IMR-90 (cell line): ENCODE measurements at regions not wholly inside any gene's neighbourhood (a gene's known extent, or its start where the extent isn't known, plus 50 kb on each side); places are given as distances from the start of the nearest gene placed in this dataset.

ENCODE experiments used
- ATAC-seq: fragments of 200-7000 bp; cut with Tn5 transposase; 2 replicates; pipeline ENCODE4 v1.9.1; 2020; ENCODE audit warnings: low read depth, mild to moderate bottlenecking, moderate library complexity
- BruUV-seq: library from RNA; stranded (reverse); fragments of 400-500 nt; replicated peaks from 2 replicates; lab custom pipeline; 2021; lab: Mats Ljungman, UMichigan
- CTCF ChIA-PET: fragments of 300-600 bp; formaldehyde crosslinking; extraction: SDS; loops from one replicate; lab custom pipeline; 2021; ENCODE audit warnings: antibody characterized with exemption; lab: Yijun Ruan, JAX
- POLR2A ChIA-PET: fragments of 300-600 bp; sonication (Branson Sonifier 250); formaldehyde crosslinking; loops from one replicate; lab custom pipeline; 2022; ENCODE audit warnings: antibody characterized with exemption; ENCODE audit not compliant: unreplicated experiment; lab: Charles Lee
- DNase-seq: peaks from one replicate; pipeline ENCODE4 v3.0.0; 2013
- H2AFZ ChIP-seq: replicated peaks from 2 replicates; pipeline ENCODE3; 2013; ENCODE audit warnings: low read length, mild to moderate bottlenecking; ENCODE audit not compliant: poor library complexity
- H2AK5ac ChIP-seq: 2 replicates; pipeline ENCODE4 v1.6.1; 2013; ENCODE audit warnings: low read depth, low read length, inconsistent platforms
- H2AK9ac ChIP-seq: replicated peaks from 2 replicates; pipeline ENCODE3; 2013; ENCODE audit warnings: mild to moderate bottlenecking, low read depth, low read length, moderate library complexity; ENCODE audit not compliant: poor library complexity
- H2BK120ac ChIP-seq: 2 replicates; pipeline ENCODE4 v1.6.1; 2013; ENCODE audit warnings: low read depth, low read length, inconsistent platforms
- H2BK15ac ChIP-seq: 3 replicates; pipeline ENCODE4 v1.6.1; 2013; ENCODE audit warnings: low read depth, low read length, inconsistent platforms
- H2BK20ac ChIP-seq: 2 replicates; pipeline ENCODE4 v1.6.1; 2013; ENCODE audit warnings: low read depth, mild to moderate bottlenecking, inconsistent platforms, low read length, moderate library complexity
- H2BK5ac ChIP-seq: 2 replicates; pipeline ENCODE4 v1.6.1; 2013; ENCODE audit warnings: mild to moderate bottlenecking, low read depth, low read length, inconsistent platforms; ENCODE audit not compliant: poor library complexity, severe bottlenecking
- H3K14ac ChIP-seq: replicated peaks from 2 replicates; pipeline ENCODE4 v1.6.1; 2013; ENCODE audit warnings: low read depth, low read length, inconsistent platforms
- H3K18ac ChIP-seq: 2 replicates; pipeline ENCODE4 v1.6.1; 2013; ENCODE audit warnings: low read depth, low read length, control low read depth
- H3K23ac ChIP-seq: 2 replicates; pipeline ENCODE4 v1.6.1; 2013; ENCODE audit warnings: low read depth, low read length, inconsistent platforms
- H3K27ac ChIP-seq: 2 replicates; pipeline ENCODE4 v1.5.1; 2013; ENCODE audit warnings: mild to moderate bottlenecking, control low read depth, low read length; ENCODE audit not compliant: insufficient read depth
- H3K27me3 ChIP-seq: 2 replicates; pipeline ENCODE4 v1.6.1; 2013; ENCODE audit warnings: low read length; ENCODE audit not compliant: control insufficient read depth, insufficient read depth
- H3K36me3 ChIP-seq: 2 replicates; pipeline ENCODE4 v1.6.1; 2013; ENCODE audit warnings: low read length, mixed read lengths; ENCODE audit not compliant: control insufficient read depth, insufficient read depth
- H3K4ac ChIP-seq: 2 replicates; pipeline ENCODE4 v1.6.1; 2013; ENCODE audit warnings: low read depth, low read length, inconsistent platforms
- H3K4me1 ChIP-seq: 2 replicates; pipeline ENCODE4 v1.6.1; 2013; ENCODE audit warnings: low read length, mixed read lengths; ENCODE audit not compliant: control insufficient read depth, insufficient read depth
- H3K4me2 ChIP-seq: 2 replicates; pipeline ENCODE4 v1.6.1; 2013; ENCODE audit warnings: low read depth, mild to moderate bottlenecking, control low read depth, low read length, moderate library complexity
- H3K4me3 ChIP-seq: 2 replicates; pipeline ENCODE4 v1.5.1; 2013; ENCODE audit warnings: low read depth, mild to moderate bottlenecking, control low read depth, low read length, moderate library complexity; ENCODE audit not compliant: insufficient read depth
- H3K56ac ChIP-seq: 2 replicates; pipeline ENCODE4 v1.6.1; 2013; ENCODE audit warnings: low read length, inconsistent platforms; ENCODE audit not compliant: insufficient read depth; ENCODE audit errors: extremely low read depth
- H3K79me1 ChIP-seq, 2 experiments: 2 replicates each; pipeline ENCODE4 v1.6.1; 2013; ENCODE audit warnings: low read length in 2 of 2, inconsistent platforms in 1 of 2, low read depth in 1 of 2
- H3K9ac ChIP-seq: 2 replicates; pipeline ENCODE4 v1.6.1; 2013; ENCODE audit warnings: low read depth, low read length, control low read depth
- H3K9me1 ChIP-seq: 2 replicates; pipeline ENCODE4 v1.6.1; 2013; ENCODE audit warnings: low read length, inconsistent platforms; ENCODE audit not compliant: insufficient read depth
- H3K9me3 ChIP-seq: 2 replicates; pipeline ENCODE4 v1.6.1; 2013; ENCODE audit warnings: low read length; ENCODE audit not compliant: control insufficient read depth, insufficient read depth
- H4K20me1 ChIP-seq: 2 replicates; pipeline ENCODE4 v1.6.1; 2013; ENCODE audit warnings: low read length, inconsistent platforms; ENCODE audit not compliant: insufficient read depth
- H4K5ac ChIP-seq: 2 replicates; pipeline ENCODE4 v1.6.1; 2013; ENCODE audit warnings: mild to moderate bottlenecking, low read depth, low read length, control low read depth
- H4K8ac ChIP-seq, 2 experiments: 2 replicates each; pipeline ENCODE4 v1.6.1; 2013; ENCODE audit warnings: low read depth in 2 of 2, low read length in 2 of 2, control low read depth in 1 of 2, inconsistent platforms in 1 of 2
- H4K91ac ChIP-seq: 2 replicates; pipeline ENCODE4 v1.6.1; 2013; ENCODE audit warnings: low read depth, low read length, inconsistent platforms; ENCODE audit not compliant: insufficient read depth
- BHLHE40 ChIP-seq: fragments of 150-350 bp; IDR thresholded peaks from 2 replicates; pipeline ENCODE4 v1.6.1; 2016; ENCODE audit warnings: mild to moderate bottlenecking, low read depth, low read length
- CEBPB ChIP-seq: IDR thresholded peaks from 2 replicates; pipeline ENCODE4 v1.6.1; 2012; ENCODE audit warnings: low read depth, low read length, improper control_type of control experiment
- FOS ChIP-seq: fragments of 150-350 bp; IDR thresholded peaks from 2 replicates; pipeline ENCODE4 v1.6.1; 2016; ENCODE audit warnings: low read depth, low read length
- MAFK ChIP-seq: IDR thresholded peaks from 2 replicates; pipeline ENCODE4 v1.6.1; 2012; ENCODE audit warnings: low read depth, low read length, improper control_type of control experiment
- MAZ ChIP-seq: IDR thresholded peaks from 2 replicates; pipeline ENCODE4 v1.6.1; 2012; ENCODE audit warnings: low read depth, mild to moderate bottlenecking, low read length, improper control_type of control experiment, moderate library complexity, borderline replicate concordance
- POLR2A ChIP-seq: IDR thresholded peaks from 2 replicates; pipeline ENCODE4 v1.6.1; 2012; ENCODE audit warnings: mild to moderate bottlenecking, low read depth, low read length
- RCOR1 ChIP-seq: IDR thresholded peaks from 2 replicates; pipeline ENCODE4 v1.6.1; 2012; ENCODE audit warnings: mild to moderate bottlenecking, low read length, improper control_type of control experiment; ENCODE audit not compliant: insufficient replicate concordance
- RFX5 ChIP-seq: IDR thresholded peaks from 2 replicates; pipeline ENCODE4 v1.8.0; 2012; ENCODE audit warnings: low read depth, mild to moderate bottlenecking, low read length, moderate library complexity
- SMC3 ChIP-seq: fragments of 150-350 bp; IDR thresholded peaks from 2 replicates; pipeline ENCODE4 v1.6.1; 2016; ENCODE audit warnings: low read depth, mild to moderate bottlenecking, antibody characterized with exemption, low read length, moderate library complexity
- USF2 ChIP-seq: fragments of 150-350 bp; IDR thresholded peaks from 2 replicates; pipeline ENCODE4 v1.6.1; 2017; ENCODE audit warnings: mild to moderate bottlenecking, antibody characterized with exemption, low read length, low read depth
- WGBS, 2 experiments: methylation state at CpG; one replicate each; pipeline versions ENCODE4 v1.1.5 to v1.1.7; 2013; ENCODE audit warnings: missing lambda C conversion rate in 2 of 2; ENCODE audit not compliant: insufficient read length in 1 of 2; ENCODE audit errors: extremely low coverage in 2 of 2; 5-methylcytosine and 5-hydroxymethylcytosine counted together
- dilution Hi-C: fragments of 300-500 bp; cut with HindIII; formaldehyde crosslinking; loops from one replicate; pipeline ENCODE4 v1.14.3; 2018; ENCODE audit warnings: low sequenced_read_pairs; ENCODE audit not compliant: unreplicated experiment
- in situ Hi-C: fragments of 300-500 bp; cut with MboI; formaldehyde crosslinking; loops from 3 replicates; pipeline ENCODE4 v1.14.3; 2019; ENCODE audit warnings: low sequenced_read_pairs, inconsistent platforms, mixed read lengths
- intact Hi-C: fragments of 100-400 bp; cut with micrococcal nuclease; formaldehyde crosslinking; loops from 2 replicates; pipeline ENCODE4 v1.10.0; 2022
- TF ChIP-seq, protein P1 (sequence below): conservative IDR thresholded peaks from 2 replicates; pipeline ENCODE4 v1.5.1; 2012; ENCODE audit warnings: mild to moderate bottlenecking, low read depth, low read length, improper control_type of control experiment

GRCh38 chr2:230648356-230648755 is 64.3 kb upstream of the CAB39 start:
- no peaks in the 10 kb centered on the region for H3K9me1 ChIP-seq
- H2AK9ac ChIP-seq: no peak overlapping the region
- H3K56ac ChIP-seq: no peak overlapping the region
- TF ChIP-seq USF2 (no peak), MAZ (no peak), MAFK (no peak), RCOR1 (no peak), SMC3 (no peak), FOS (no peak), POLR2A (no peak), CEBPB (no peak), RFX5 (no peak), BHLHE40 (no peak)
- TF ChIP-seq, protein P1, sequence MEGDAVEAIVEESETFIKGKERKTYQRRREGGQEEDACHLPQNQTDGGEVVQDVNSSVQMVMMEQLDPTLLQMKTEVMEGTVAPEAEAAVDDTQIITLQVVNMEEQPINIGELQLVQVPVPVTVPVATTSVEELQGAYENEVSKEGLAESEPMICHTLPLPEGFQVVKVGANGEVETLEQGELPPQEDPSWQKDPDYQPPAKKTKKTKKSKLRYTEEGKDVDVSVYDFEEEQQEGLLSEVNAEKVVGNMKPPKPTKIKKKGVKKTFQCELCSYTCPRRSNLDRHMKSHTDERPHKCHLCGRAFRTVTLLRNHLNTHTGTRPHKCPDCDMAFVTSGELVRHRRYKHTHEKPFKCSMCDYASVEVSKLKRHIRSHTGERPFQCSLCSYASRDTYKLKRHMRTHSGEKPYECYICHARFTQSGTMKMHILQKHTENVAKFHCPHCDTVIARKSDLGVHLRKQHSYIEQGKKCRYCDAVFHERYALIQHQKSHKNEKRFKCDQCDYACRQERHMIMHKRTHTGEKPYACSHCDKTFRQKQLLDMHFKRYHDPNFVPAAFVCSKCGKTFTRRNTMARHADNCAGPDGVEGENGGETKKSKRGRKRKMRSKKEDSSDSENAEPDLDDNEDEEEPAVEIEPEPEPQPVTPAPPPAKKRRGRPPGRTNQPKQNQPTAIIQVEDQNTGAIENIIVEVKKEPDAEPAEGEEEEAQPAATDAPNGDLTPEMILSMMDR: no peak
- ATAC-seq: no peak
- no peaks in the 10 kb centered on the region for H3K36me3 ChIP-seq
- no peak overlapping the region for H3K4ac ChIP-seq
- H3K27ac ChIP-seq: no peak overlapping the region
- H3K18ac ChIP-seq: no peak overlapping the region
- POLR2A ChIA-PET: no interaction called here
- no peak overlapping the region for H4K8ac ChIP-seq
- in situ Hi-C loops (no loop called here), intact Hi-C loops (no loop called here), dilution Hi-C loops (no loop called here)
- H4K5ac ChIP-seq: no peak overlapping the region
- no TSS peak for BruUV-seq
- H2AK5ac ChIP-seq: no peak overlapping the region
- H3K4me1 ChIP-seq: no peaks in the 10 kb centered on the region
- H4K20me1 ChIP-seq: no peaks in the 10 kb centered on the region
- H2BK120ac ChIP-seq: no peak overlapping the region
- no peak overlapping the region for H3K4me3 ChIP-seq
- CTCF ChIA-PET: no interaction called here
- H3K4me2 ChIP-seq: no peak overlapping the region
- no peak overlapping the region for H3K23ac ChIP-seq
- H3K27me3 ChIP-seq: no peaks in the 10 kb centered on the region
- H3K79me1 ChIP-seq: no peaks in the 10 kb centered on the region
- H2AFZ ChIP-seq: no peak overlapping the region
- no peak overlapping the region for H4K91ac ChIP-seq
- no peak overlapping the region for H2BK15ac ChIP-seq
- H2BK20ac ChIP-seq: no peak overlapping the region
- no CpG with 5 or more reads among the region's 8 CpGs for WGBS, 2 experiments
- H2BK5ac ChIP-seq: no peak overlapping the region
- no peak for DNase-seq
- H3K9ac ChIP-seq: no peak overlapping the region
- no peak overlapping the region for H3K14ac ChIP-seq
- H3K9me3 ChIP-seq: no peaks in the 10 kb centered on the region
